Keratinocyte (primary cell): ENCODE measurements at regions not wholly inside any gene's neighbourhood (a gene's known extent, or its start where the extent isn't known, plus 50 kb on each side); places are given as distances from the start of the nearest gene placed in this dataset.
A peak's percentile ranks its signal among the peaks of the same experiment; 100 is the strongest.

Experiments used
- DNase-seq: peaks from one replicate; pipeline ENCODE4 v3.0.0-alpha.2; 2011; ENCODE audit warnings: low read depth, missing footprints, low spot score
- FAIRE-seq: peaks from 2 replicates; lab custom pipeline; 2011; peaks lifted over from hg19 to GRCh38; lab: Jason Lieb, UNC
- H2AFZ ChIP-seq: 2 replicates; pipeline ENCODE4 v1.6.0; 2012; ENCODE audit warnings: low read length, control low read depth, inconsistent platforms; ENCODE audit not compliant: control insufficient read depth
- H3K27ac ChIP-seq: 2 replicates; pipeline ENCODE4 v1.5.1; 2011; ENCODE audit warnings: low read length; ENCODE audit not compliant: control insufficient read depth, insufficient read depth
- H3K27me3 ChIP-seq: 3 replicates; pipeline ENCODE4 v1.6.0; 2011; ENCODE audit warnings: low read length; ENCODE audit not compliant: control insufficient read depth, insufficient read depth; ENCODE audit errors: extremely low read depth
- H3K36me3 ChIP-seq, 2 experiments: 2 replicates in 1 of 2; 3 replicates in 1 of 2; pipeline ENCODE4 v1.5.1; 2011; ENCODE audit warnings: low read length in 2 of 2, mild to moderate bottlenecking in 1 of 2; ENCODE audit not compliant: control insufficient read depth in 2 of 2, insufficient read depth in 2 of 2; ENCODE audit errors: extremely low read depth in 1 of 2
- H3K4me1 ChIP-seq: 3 replicates; pipeline ENCODE4 v1.5.1; 2011; ENCODE audit warnings: low read length; ENCODE audit not compliant: control insufficient read depth, insufficient read depth; ENCODE audit errors: extremely low read depth
- H3K4me2 ChIP-seq: 3 replicates; pipeline ENCODE4 v1.6.0; 2011; ENCODE audit warnings: low read depth, low read length; ENCODE audit not compliant: control insufficient read depth, insufficient read depth; ENCODE audit errors: extremely low read depth
- H3K4me3 ChIP-seq, 3 experiments: fragments of 200-600 bp in 1 of 3; sonication (generic) in 1 of 3; 2 replicates in 2 of 3; 3 replicates in 1 of 3; pipeline ENCODE4 v1.5.1; 2011 to 2016; ENCODE audit warnings: low read length in 3 of 3, mild to moderate bottlenecking in 3 of 3, control low read depth in 2 of 3, inconsistent platforms in 1 of 3, low read depth in 1 of 3, mixed read lengths in 1 of 3, mixed run types in 1 of 3, moderate library complexity in 1 of 3; ENCODE audit not compliant: control insufficient read depth in 2 of 3, insufficient read depth in 2 of 3; ENCODE audit errors: extremely low read depth in 1 of 3
- H3K79me2 ChIP-seq: 2 replicates; pipeline ENCODE4 v1.6.0; 2012; ENCODE audit warnings: low read length; ENCODE audit not compliant: control insufficient read depth, insufficient read depth
- H3K9ac ChIP-seq: 3 replicates; pipeline ENCODE4 v1.6.0; 2011; ENCODE audit warnings: low read length; ENCODE audit not compliant: control insufficient read depth, insufficient read depth; ENCODE audit errors: extremely low read depth
- H3K9me1 ChIP-seq: 3 replicates; pipeline ENCODE4 v1.6.0; 2011; ENCODE audit warnings: low read length; ENCODE audit not compliant: control insufficient read depth, insufficient read depth; ENCODE audit errors: extremely low read depth
- H3K9me3 ChIP-seq: 2 replicates; pipeline ENCODE4 v1.5.1; 2012; ENCODE audit warnings: low read depth, low read length; ENCODE audit not compliant: control insufficient read depth
- H4K20me1 ChIP-seq: 3 replicates; pipeline ENCODE4 v1.6.0; 2011; ENCODE audit warnings: low read length; ENCODE audit not compliant: control insufficient read depth, insufficient read depth; ENCODE audit errors: extremely low read depth
- CTCF ChIP-seq, 3 experiments: IDR thresholded peaks in 1 of 3; conservative IDR thresholded peaks in 1 of 3; optimal IDR thresholded peaks in 1 of 3; 2 replicates in 2 of 3; 3 replicates in 1 of 3; pipeline versions ENCODE3 to v1.5.1; 2011; ENCODE audit warnings: low read length in 3 of 3, mild to moderate bottlenecking in 3 of 3, moderate library complexity in 2 of 3, control low read depth in 1 of 3, inconsistent platforms in 1 of 3; ENCODE audit not compliant: insufficient read depth in 2 of 3; ENCODE audit errors: extremely low read depth in 1 of 3
- EZH2 ChIP-seq: IDR thresholded peaks from one replicate; pipeline ENCODE4 v1.6.1; 2012; ENCODE audit warnings: inconsistent platforms, mild to moderate bottlenecking, low read length, moderate library complexity
- dilution Hi-C: fragments of 300-500 bp; cut with MboI; formaldehyde crosslinking; loops from one replicate; pipeline ENCODE4 v1.7.0; 2020; ENCODE audit warnings: low sequenced_read_pairs; ENCODE audit not compliant: extremely low pct_ligation_motif_present

GRCh38 chr4:18882468-18882867 lies 860.9 kb upstream of the LCORL start:
- Histone ChIP-seq H3K27me3 (no peaks in the 10 kb centered on the region), H3K4me1 (peaks cover 4% of the 10 kb centered on the region), H3K9me3 (no peaks in the 10 kb centered on the region), H3K36me3 (no peaks in the 10 kb centered on the region), H3K4me2 (peak overlapping the region; percentile 46), H2AFZ (peak overlapping the region; percentile 86), H3K27ac (peak overlapping the region; percentile 45), H4K20me1 (no peaks in the 10 kb centered on the region), H3K4me3 (no peak overlapping the region), H3K9me1 (no peaks in the 10 kb centered on the region), H3K9ac (no peak overlapping the region), H3K79me2 (no peaks in the 10 kb centered on the region)
- TF ChIP-seq EZH2 (no peak), CTCF (optimal IDR thresholded peaks at IDR 0.05 in 1 of 3, IDR thresholded peaks at IDR 0.05 in 1 of 3, conservative IDR thresholded peaks at IDR 0.05 in 1 of 3; ENCODE audit: extremely low read depth in 1 of 3, insufficient read depth in 2 of 3, low read length in 3 of 3) (peak in 1 of 3 experiments; percentile 12)
- FAIRE-seq (peak; percentile 81), DNase-seq (peak; percentile 28)
- dilution Hi-C loops, result no loop called here

- dilution Hi-C loops, result no loop called here
- H3K27ac ChIP-seq, result no peak overlapping the region
- FAIRE-seq, result no peak
- H2AFZ ChIP-seq, result no peak overlapping the region
- no peaks in the 10 kb centered on the region for H4K20me1 ChIP-seq
- H3K79me2 ChIP-seq, result no peaks in the 10 kb centered on the region
- H3K9me3 ChIP-seq, result no peaks in the 10 kb centered on the region
- no peak overlapping the region for H3K4me2 ChIP-seq
- H3K9me1 ChIP-seq, result no peaks in the 10 kb centered on the region
- no peaks in the 10 kb centered on the region for H3K36me3 ChIP-seq
- no peaks in the 10 kb centered on the region for H3K27me3 ChIP-seq
- DNase-seq, result no peak
- H3K4me1 ChIP-seq, result peaks cover 4% of the 10 kb centered on the region
- no peak overlapping the region for H3K4me3 ChIP-seq
- no peak overlapping the region for H3K9ac ChIP-seq
- TF ChIP-seq EZH2 (no peak), CTCF (optimal IDR thresholded peaks at IDR 0.05 in 1 of 3, IDR thresholded peaks at IDR 0.05 in 1 of 3, conservative IDR thresholded peaks at IDR 0.05 in 1 of 3; ENCODE audit: extremely low read depth in 1 of 3, insufficient read depth in 2 of 3, low read length in 3 of 3) (no peak)
These were observed 860.0 kb upstream of the LCORL start for GRCh38 chr4:18881556-18881955.
